ENCODE measurements at regions not wholly inside any gene's neighbourhood (a gene's known extent, or its start where the extent isn't known, plus 50 kb on each side); places are given as distances from the start of the nearest gene placed in this dataset.

DNA sequence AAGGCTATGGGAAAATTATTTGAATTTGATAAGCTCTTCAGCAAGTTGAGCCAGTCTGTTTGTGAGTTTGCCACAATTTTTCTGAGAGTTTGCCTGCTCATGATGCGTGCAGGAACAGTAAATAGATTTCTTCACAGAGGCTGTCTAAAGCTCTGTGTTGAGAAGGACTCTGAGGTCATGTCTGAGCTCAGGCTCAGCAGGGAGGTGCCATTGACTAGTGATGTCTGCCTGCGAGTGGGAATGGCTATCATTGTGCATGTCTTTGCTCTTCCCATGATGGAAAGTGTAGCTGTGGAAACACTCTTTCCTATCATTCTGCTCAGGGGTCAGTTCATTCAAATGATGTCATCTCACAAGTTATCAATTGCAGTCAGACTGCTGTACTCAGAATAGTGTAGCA, 142.8 kb downstream of the RASEF start:
- Mint-ChIP-seq H3K9me3 (peaks cover 33% of the 10 kb centered on the region), H3K27me3 (ENCODE audit: insufficient read depth) (no peaks in the 10 kb centered on the region), H3K4me1 (peaks cover 23% of the 10 kb centered on the region), H3K36me3 (ENCODE audit: low read depth) (peaks cover 20% of the 10 kb centered on the region), H3K27ac (no peak overlapping the region), H3K4me3 (no peak overlapping the region)
- peaks cover 32% of the 10 kb centered on the region for H3K9me3 ChIP-seq (ENCODE audit: control insufficient read depth, low read length)
- 55 to 87% methylated on average over 2 of the region's 2 CpGs for WGBS, 2 experiments (ENCODE audit: insufficient coverage in 1 of 2, insufficient read length in 1 of 2)
- H3K4me3 ChIP-seq (ENCODE audit: low read length): no peak overlapping the region
- no peak for DNase-seq
- H3K9ac ChIP-seq (ENCODE audit: extremely low read depth, low read length, poor library complexity, severe bottlenecking): no peak overlapping the region
- H3K36me3 ChIP-seq (ENCODE audit: control insufficient read depth, insufficient read depth, low read length): no peaks in the 10 kb centered on the region
- H3K27me3 ChIP-seq (ENCODE audit: control insufficient read depth, insufficient read depth, low read length, poor library complexity, severe bottlenecking): no peaks in the 10 kb centered on the region
- H3K4me1 ChIP-seq (ENCODE audit: control insufficient read depth, insufficient read depth, low read length): peaks cover 2% of the 10 kb centered on the region
- no peak overlapping the region for H3K27ac ChIP-seq (ENCODE audit: low read depth, low read length)
- TF ChIP-seq CTCF (conservative IDR thresholded peaks at IDR 0.05): no peak

- no peak overlapping the region for H3K9ac ChIP-seq (ENCODE audit: extremely low read depth, low read length, poor library complexity, severe bottlenecking)
- no peak for TF ChIP-seq CTCF (conservative IDR thresholded peaks at IDR 0.05)
- Mint-ChIP-seq H3K36me3 (ENCODE audit: low read depth) (no peaks in the 10 kb centered on the region), H3K9me3 (peaks cover 8% of the 10 kb centered on the region), H3K4me3 (no peak overlapping the region), H3K4me1 (peaks cover 25% of the 10 kb centered on the region), H3K27ac (no peak overlapping the region), H3K27me3 (ENCODE audit: insufficient read depth) (no peaks in the 10 kb centered on the region)
- no peak for DNase-seq
- peaks cover 2% of the 10 kb centered on the region for H3K4me1 ChIP-seq (ENCODE audit: control insufficient read depth, insufficient read depth, low read length)
- no peaks in the 10 kb centered on the region for H3K36me3 ChIP-seq (ENCODE audit: control insufficient read depth, insufficient read depth, low read length)
- H3K27me3 ChIP-seq (ENCODE audit: control insufficient read depth, insufficient read depth, low read length, poor library complexity, severe bottlenecking): no peaks in the 10 kb centered on the region
- peak overlapping the region; percentile 32 for H3K27ac ChIP-seq (ENCODE audit: low read depth, low read length)
- WGBS, 2 experiments (ENCODE audit: insufficient coverage in 1 of 2, insufficient read length in 1 of 2): 88 to 94% methylated on average over 6 to 10 of the region's 10 CpGs
- peaks cover 8% of the 10 kb centered on the region for H3K9me3 ChIP-seq (ENCODE audit: control insufficient read depth, low read length)
- H3K4me3 ChIP-seq (ENCODE audit: low read length): no peak overlapping the region
Observed at GRCh38 chr9:82922686-82923085, 140.3 kb downstream of the RASEF start.

- WGBS, 2 experiments (ENCODE audit: insufficient coverage in 1 of 2, insufficient read length in 1 of 2): 76 to 90% methylated on average over 8 to 13 of the region's 13 CpGs
- peaks cover 4% of the 10 kb centered on the region for H3K9me3 Mint-ChIP-seq
- no peaks in the 10 kb centered on the region for H3K36me3 Mint-ChIP-seq (ENCODE audit: low read depth)
- Histone ChIP-seq H3K36me3 (ENCODE audit: control insufficient read depth, insufficient read depth, low read length) (no peaks in the 10 kb centered on the region), H3K27me3 (ENCODE audit: control insufficient read depth, insufficient read depth, low read length, poor library complexity, severe bottlenecking) (no peaks in the 10 kb centered on the region), H3K4me1 (ENCODE audit: control insufficient read depth, insufficient read depth, low read length) (peaks cover 2% of the 10 kb centered on the region), H3K4me3 (ENCODE audit: low read length) (peak overlapping the region; percentile 36), H3K9me3 (ENCODE audit: control insufficient read depth, low read length) (peaks cover 7% of the 10 kb centered on the region), H3K27ac (ENCODE audit: low read depth, low read length) (peak overlapping the region; percentile 32), H3K9ac (ENCODE audit: extremely low read depth, low read length, poor library complexity, severe bottlenecking) (no peak overlapping the region)
- H3K27ac Mint-ChIP-seq: no peak overlapping the region
- no peaks in the 10 kb centered on the region for H3K27me3 Mint-ChIP-seq (ENCODE audit: insufficient read depth)
- TF ChIP-seq CTCF (conservative IDR thresholded peaks at IDR 0.05): no peak
- H3K4me1 Mint-ChIP-seq: peaks cover 26% of the 10 kb centered on the region
- DNase-seq: no peak
- H3K4me3 Mint-ChIP-seq: no peak overlapping the region
Observed at GRCh38 chr9:82923092-82923911, 139.6 kb downstream of the RASEF start.
